T47D (cell line): ENCODE measurements at regions not wholly inside any gene's neighbourhood (a gene's known extent, or its start where the extent isn't known, plus 50 kb on each side); places are given as distances from the start of the nearest gene placed in this dataset.
A peak's percentile ranks its signal among the peaks of the same experiment; 100 is the strongest.

ENCODE experiments used
- DNase-seq, 2 experiments: peaks; one replicate each; pipeline versions ENCODE4 v3.0.0 to v3.0.0-alpha.2; 2011 to 2012; ENCODE audit warnings: low read depth in 1 of 2, low spot score in 1 of 2
- JUND ChIP-seq: IDR thresholded peaks from 2 replicates; pipeline ENCODE4 v1.6.1; 2012; ENCODE audit warnings: low read depth
- in situ Hi-C: cut with HindIII; loops from 2 replicates; pipeline ENCODE4 v1.10.0; 2016; ENCODE audit warnings: low sequenced_read_pairs, low pct_unique_long_range_greater_than_20kb

DNA sequence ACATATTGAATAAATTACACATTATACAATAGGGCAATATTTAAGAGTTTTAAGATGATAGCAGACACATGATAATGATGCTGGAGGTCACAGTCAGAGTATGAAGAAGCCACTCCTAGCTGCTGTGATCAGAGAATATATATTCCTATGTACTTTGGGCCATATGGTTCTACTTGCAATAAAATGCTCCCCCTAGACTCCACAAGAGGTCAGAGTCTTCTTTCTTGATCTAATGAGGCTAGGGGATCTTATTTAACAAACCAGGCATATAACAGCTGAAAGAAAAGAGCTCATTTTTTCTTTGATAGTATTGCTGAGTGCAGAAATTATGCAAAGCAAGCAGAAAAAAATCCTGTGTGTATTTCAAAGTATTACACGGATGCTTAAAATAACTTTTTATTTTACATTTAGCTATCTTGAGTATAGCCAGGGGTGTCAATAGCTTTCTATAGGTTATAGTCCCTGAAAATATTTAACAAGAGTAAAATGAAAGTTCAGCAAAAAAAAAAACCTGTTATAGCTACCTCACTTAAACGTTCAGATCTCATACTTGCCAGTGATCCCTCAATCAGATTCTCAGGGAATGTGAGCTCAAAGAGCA is 748.7 kb upstream of the CHAC2 start:
- in situ Hi-C loops: no loop called here
- no peak for TF ChIP-seq JUND
- no peak for DNase-seq

DNA sequence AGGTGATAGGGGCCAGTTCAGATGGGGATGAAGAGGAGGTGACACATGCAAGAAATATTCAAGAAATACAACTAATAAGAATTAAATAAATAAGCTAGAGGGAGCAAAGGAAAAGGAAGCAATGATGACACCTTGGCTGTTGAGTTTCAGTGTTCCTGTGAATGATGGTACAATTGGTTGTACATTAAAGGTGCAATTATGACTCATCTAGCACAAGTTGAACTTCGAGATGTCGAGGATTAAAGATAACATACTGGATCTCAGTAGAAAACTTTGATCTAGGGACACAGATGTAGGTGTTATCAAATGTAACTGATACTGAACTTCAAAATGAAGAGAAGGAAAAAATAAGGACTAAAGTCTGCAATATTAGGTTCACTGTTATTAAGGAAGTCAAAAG is 760.6 kb upstream of the CHAC2 start:
- in situ Hi-C loops: no loop called here
- no peak for DNase-seq
- no peak for TF ChIP-seq JUND

DNA sequence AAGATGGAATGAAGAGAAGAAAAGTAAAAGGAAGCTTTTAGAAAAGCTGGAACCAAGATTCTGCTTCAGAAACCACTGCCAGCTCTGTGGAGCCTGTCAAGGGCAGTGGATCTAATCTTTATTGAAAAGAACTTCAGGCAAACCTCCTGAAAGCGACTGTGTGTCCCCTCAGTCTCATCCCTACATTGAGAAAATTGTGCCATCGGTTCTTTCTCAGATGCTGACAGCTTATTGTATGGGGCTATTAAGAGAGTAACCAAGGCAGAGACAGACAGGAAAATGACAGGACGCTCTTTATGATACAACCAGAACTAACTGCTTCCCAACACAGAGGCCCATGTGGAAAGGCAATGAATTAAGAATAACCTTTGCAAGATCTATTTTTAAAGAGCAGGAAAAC is 763.2 kb upstream of the CHAC2 start:
- TF ChIP-seq JUND: no peak
- no peak for DNase-seq
- in situ Hi-C loops: no loop called here

DNA sequence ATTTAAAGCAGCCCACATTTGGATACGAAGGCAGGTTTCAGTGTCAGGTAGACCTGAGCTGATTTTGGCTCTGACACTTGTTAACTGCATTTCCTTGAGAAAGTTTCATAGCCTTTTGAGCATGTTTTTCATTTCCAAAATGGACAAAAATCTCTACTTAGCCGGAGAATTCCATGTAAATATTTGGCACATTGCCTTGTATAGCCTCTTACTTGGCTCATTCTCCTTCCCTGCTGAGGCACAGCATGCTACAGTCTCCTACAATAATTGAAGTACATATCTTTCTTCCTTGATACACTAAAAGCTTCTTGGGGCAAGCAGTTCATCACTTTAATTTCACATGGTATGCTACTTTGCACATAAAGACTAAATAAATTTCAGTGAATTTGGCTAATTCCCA is 772.2 kb upstream of the CHAC2 start:
- no peak for TF ChIP-seq JUND
- no peak for DNase-seq
- in situ Hi-C loops: no loop called here

DNA sequence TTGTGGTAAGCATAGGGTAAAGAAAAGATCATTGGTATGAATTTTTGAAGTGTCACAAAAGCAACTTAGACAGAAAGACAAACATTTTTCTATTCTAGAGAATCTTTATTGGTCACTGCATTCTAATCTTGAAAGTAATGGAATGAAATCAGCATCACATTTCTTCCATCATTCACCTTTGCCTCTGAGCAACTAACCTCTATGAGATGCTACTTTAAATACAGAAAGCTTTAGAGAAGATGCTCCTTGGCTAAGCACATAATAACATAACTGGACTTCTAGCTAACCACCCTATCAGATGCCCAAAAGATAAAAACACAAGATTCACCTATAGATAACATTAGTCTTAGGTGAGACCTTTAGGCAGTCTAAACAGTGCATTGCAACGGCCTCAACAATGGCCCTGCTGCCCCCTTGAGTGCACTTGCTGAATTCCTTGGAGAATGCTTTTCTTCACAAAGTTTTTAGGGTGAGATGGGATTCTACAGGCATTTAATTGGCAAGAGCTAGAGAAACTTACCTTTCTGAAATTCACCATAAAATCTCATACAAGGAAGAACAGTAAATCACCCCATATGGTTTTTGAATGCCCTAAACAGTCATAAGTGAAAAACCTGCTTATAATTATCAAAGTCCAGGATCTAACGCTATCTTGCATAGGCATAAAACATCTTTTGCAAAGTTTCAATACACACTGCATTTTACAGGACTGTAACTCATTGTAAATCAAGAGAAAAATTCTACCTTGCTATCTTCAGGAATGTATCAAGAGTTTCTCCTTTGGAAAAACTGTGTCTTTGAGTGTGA is 791.3 kb upstream of the CHAC2 start:
- TF ChIP-seq JUND: no peak
- in situ Hi-C loops: no loop called here
- DNase-seq: peak in 1 of 2 experiments; percentile 44

DNA sequence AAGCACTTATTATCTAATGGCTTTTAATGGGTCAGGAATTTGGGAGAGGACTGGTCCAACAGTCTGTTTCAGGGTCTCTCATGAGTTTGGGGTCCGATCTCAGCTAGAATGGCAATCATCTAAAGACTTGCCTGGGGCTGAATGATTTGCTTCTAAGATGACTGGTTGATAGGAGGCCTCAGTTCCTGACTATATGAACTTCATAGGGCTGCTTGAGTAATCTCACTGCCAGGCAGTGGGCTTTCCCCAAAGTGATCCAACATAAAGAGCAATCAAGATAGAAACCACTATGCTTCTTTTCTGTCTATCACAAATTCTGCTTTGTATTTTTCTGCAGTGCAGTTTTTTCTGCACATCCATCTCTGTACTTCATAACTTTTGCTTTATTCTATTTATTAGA is 793.5 kb upstream of the CHAC2 start:
- no peak for DNase-seq
- in situ Hi-C loops: no loop called here
- no peak for TF ChIP-seq JUND

- no peak for DNase-seq
- in situ Hi-C loops: no loop called here
- no peak for TF ChIP-seq JUND
Measured at GRCh38 chr2:52970642-52971041, 797.0 kb upstream of the CHAC2 start.

- no peak for TF ChIP-seq JUND
- DNase-seq: no peak
- in situ Hi-C loops: no loop called here
Measured at GRCh38 chr2:52968043-52968442, 799.6 kb upstream of the CHAC2 start.

DNA sequence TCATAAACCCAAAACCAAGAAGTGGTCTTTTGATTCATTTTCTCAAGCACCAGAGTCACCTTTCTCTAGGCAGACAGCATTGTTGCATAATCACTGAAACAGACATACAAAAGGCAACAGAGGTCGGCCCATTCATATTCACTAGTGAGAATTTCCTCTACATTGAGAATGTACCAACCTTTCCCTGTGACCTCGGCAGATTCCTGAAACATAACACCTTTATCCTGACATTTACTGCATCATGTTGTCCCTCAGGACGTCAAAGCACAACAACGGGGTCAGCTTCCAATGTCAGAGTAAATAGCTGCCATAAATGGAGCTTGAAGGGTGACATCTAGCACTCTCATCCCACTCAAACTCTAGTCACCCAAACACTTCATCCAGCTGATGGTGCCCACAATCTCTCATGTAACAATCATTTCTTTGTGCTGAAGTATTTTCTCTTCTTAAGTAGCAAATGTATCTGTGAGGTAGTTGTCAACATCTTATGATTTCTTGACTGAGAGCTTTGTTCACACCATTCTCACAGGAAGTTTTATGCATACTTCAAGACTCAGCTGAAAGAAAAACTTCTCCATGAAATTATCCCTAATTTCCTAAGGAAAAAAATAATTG is 802.6 kb upstream of the CHAC2 start:
- TF ChIP-seq JUND: no peak
- DNase-seq: no peak
- in situ Hi-C loops: no loop called here

DNA sequence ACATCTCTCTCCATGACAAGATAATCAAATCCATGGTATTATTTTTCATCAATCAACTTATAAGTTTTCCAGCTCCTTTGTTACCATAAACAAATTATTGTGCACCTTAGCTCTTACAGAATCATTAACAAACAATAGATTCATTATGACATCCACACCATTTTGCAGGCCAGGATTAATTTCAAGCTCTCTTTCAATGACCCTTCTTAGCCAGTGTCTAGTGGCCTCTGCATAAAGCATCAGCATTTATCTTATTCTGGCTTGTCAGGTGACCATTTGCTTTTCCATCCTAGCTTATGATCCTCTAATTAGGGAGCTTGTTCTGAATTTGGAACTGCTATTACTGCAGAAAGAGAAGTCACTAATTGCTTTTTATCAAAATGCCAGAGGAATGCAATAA is 806.2 kb upstream of the CHAC2 start:
- in situ Hi-C loops: no loop called here
- no peak for DNase-seq
- TF ChIP-seq JUND: no peak

DNA sequence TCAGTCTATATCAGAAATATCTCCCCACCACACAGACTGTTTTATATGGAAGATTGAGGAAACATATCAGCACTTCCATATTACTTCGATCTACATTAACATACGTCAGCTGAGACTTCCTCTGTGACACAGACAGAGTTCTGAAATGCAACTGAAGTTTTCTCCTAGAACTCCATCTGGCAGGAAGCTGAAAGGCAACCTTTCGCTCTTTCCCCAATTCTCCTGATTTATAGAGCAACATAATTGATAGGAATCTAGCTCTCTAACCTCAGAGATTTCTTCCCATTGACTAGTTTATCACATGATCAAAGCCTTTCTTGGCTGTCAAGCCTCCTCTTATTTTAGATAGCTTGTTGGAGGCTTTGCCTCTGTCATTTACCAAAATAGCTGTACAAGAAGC is 806.7 kb upstream of the CHAC2 start:
- no peak for DNase-seq
- in situ Hi-C loops: no loop called here
- TF ChIP-seq JUND: no peak

DNA sequence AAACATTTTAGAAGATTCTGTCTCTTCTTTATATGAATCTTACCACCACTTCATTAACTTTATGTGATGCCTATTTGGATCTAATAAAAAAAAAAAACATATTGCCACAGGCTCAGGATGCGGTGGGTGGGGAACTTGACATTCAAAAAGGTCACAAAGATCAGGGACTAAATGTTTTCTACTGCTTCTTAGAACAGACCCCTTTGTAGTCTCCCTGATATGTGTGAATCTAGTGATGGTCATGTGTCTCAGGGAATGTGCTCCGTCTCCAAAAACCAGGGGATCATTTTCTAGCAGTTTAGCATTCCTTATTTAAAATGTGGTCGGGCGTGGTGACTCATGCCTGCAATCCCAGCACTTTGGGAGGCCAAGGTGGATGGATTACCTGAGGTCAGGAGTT is 807.8 kb upstream of the CHAC2 start:
- in situ Hi-C loops: no loop called here
- TF ChIP-seq JUND: no peak

DNA sequence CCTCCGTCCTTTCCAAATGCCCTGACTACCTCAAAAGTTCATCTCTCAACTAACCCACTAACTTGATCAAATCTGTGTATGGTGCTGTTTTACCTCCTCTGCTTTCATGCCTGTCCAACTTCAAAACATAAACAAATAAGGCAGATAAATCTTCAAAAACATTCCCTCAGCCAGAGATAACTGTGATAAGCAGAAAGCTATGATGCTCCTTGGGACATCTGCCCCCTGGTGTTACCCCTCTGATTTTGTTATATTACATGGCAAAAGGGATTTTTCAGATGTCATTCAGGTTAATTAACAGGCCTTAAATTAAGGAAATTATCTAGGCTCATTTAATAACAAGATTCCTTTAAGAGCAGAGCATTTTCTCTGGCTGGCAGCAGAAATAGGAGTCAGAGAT is 810.8 kb upstream of the CHAC2 start:
- TF ChIP-seq JUND: no peak
- in situ Hi-C loops: no loop called here
- DNase-seq: no peak

More for the DNA sequence above, 807.8 kb upstream of the CHAC2 start:
- DNase-seq: no peak

- in situ Hi-C loops: no loop called here
- no peak for TF ChIP-seq JUND
- DNase-seq: no peak
Measured at GRCh38 chr2:52956118-52956517, 811.5 kb upstream of the CHAC2 start.
